A549 (cell line): ENCODE measurements at regions not wholly inside any gene's neighbourhood (a gene's known extent, or its start where the extent isn't known, plus 50 kb on each side); places are given as distances from the start of the nearest gene placed in this dataset.

Experiments
- ATAC-seq, 2 experiments: fragments of 200-7000 bp in 1 of 2; fragments of >200 bp in 1 of 2; cut with Nextera tagmentation in 1 of 2; cut with Tn5 transposase in 1 of 2; 3 replicates each; pipeline versions ENCODE4 v1.8.0 to v1.9.1; 2018 to 2020; ENCODE audit warnings: mild to moderate bottlenecking in 1 of 2, moderate library complexity in 1 of 2
- CTCF ChIA-PET: fragments of 300-600 bp; sonication (Branson Sonifier 250); formaldehyde crosslinking; extraction: SDS; loops from one replicate; lab custom pipeline; 2021; ENCODE audit warnings: antibody characterized with exemption, inconsistent platforms; lab: Yijun Ruan, JAX
- POLR2A ChIA-PET: fragments of 350-600 bp; formaldehyde crosslinking; extraction: SDS; loops from one replicate; lab custom pipeline; 2021; ENCODE audit warnings: antibody characterized with exemption, inconsistent platforms; lab: Yijun Ruan, JAX
- DNase-seq, 2 experiments: peaks; one replicate each; pipeline versions ENCODE4 v3.0.0 to v3.0.0-alpha.2; 2011 to 2016; ENCODE audit warnings: low read depth in 1 of 2, low spot score in 1 of 2
- FAIRE-seq: peaks from 2 replicates; lab custom pipeline; 2011; peaks lifted over from hg19 to GRCh38; lab: Jason Lieb, UNC
- H3K27ac ChIP-seq, 2 experiments: fragments of >200 bp; sonication (Bioruptor Twin); formaldehyde crosslinking; 3 replicates each; pipeline ENCODE4 v1.5.1; 2016 to 2017
- H3K4me1 ChIP-seq: fragments of >200 bp; sonication (Bioruptor Twin); formaldehyde crosslinking; 3 replicates; pipeline ENCODE4 v1.6.1; 2016
- H3K4me2 ChIP-seq: fragments of >200 bp; sonication (Bioruptor Twin); formaldehyde crosslinking; 3 replicates; pipeline ENCODE4 v1.6.1; 2016
- H3K4me3 ChIP-seq: fragments of >200 bp; sonication (Bioruptor Twin); formaldehyde crosslinking; 3 replicates; pipeline ENCODE4 v1.5.1; 2016
- H3K9me3 ChIP-seq: fragments of >200 bp; sonication (Bioruptor Twin); formaldehyde crosslinking; 3 replicates; pipeline ENCODE4 v1.6.1; 2016
- ATOH8 ChIP-seq: fragments of 250-450 bp; sonication (Bioruptor Pico); IDR thresholded peaks from 2 replicates; pipeline ENCODE4 v1.5.0; 2020; ENCODE audit warnings: low read depth, mild to moderate bottlenecking, moderate library complexity
- ESRRA ChIP-seq: fragments of 150-350 bp; IDR thresholded peaks from 2 replicates; pipeline ENCODE4 v1.6.1; 2014; ENCODE audit warnings: mild to moderate bottlenecking, low read length, borderline replicate concordance
- FOXS1 ChIP-seq: fragments of 250-450 bp; sonication (Bioruptor Pico); IDR thresholded peaks from 2 replicates; pipeline ENCODE4 v1.5.0; 2020; ENCODE audit warnings: mild to moderate bottlenecking, moderate library complexity
- GATA3 ChIP-seq: IDR thresholded peaks from 2 replicates; pipeline ENCODE4 v1.6.1; 2012; ENCODE audit warnings: borderline replicate concordance
- HEYL ChIP-seq: fragments of 250-450 bp; sonication (Bioruptor Pico); IDR thresholded peaks from 2 replicates; pipeline ENCODE4 v1.8.0; 2021; ENCODE audit warnings: mild to moderate bottlenecking, moderate library complexity
- HMGXB4 ChIP-seq: fragments of 250-450 bp; sonication (Bioruptor Pico); IDR thresholded peaks from 2 replicates; pipeline ENCODE4 v1.5.0; 2021; ENCODE audit warnings: mild to moderate bottlenecking, moderate library complexity, borderline replicate concordance
- HOXA7 ChIP-seq: fragments of 250-450 bp; sonication (Bioruptor Pico); IDR thresholded peaks from 2 replicates; pipeline ENCODE4 v1.5.0; 2020; ENCODE audit warnings: mild to moderate bottlenecking, moderate library complexity
- HOXB5 ChIP-seq: fragments of 250-450 bp; sonication (Bioruptor Pico); IDR thresholded peaks from 2 replicates; pipeline ENCODE4 v1.5.0; 2020; ENCODE audit warnings: mild to moderate bottlenecking, moderate library complexity
- KDM1A ChIP-seq: fragments of 200-600 bp; sonication (generic); IDR thresholded peaks from 2 replicates; pipeline ENCODE4 v1.6.1; 2016; ENCODE audit warnings: low read depth, mild to moderate bottlenecking
- NR3C1 ChIP-seq: fragments of >200 bp; sonication (Bioruptor Twin); formaldehyde crosslinking; IDR thresholded peaks from 3 replicates; pipeline ENCODE4 v1.6.1; 2017
- POLR2A ChIP-seq: IDR thresholded peaks from 2 replicates; pipeline ENCODE4 v1.6.1; 2012; ENCODE audit warnings: mild to moderate bottlenecking, low read length
- POLR2AphosphoS2 ChIP-seq: conservative IDR thresholded peaks from 2 replicates; pipeline ENCODE4 v1.6.1; 2012; ENCODE audit warnings: low read length, improper control_type of control experiment, inconsistent platforms
- RAD21 ChIP-seq, 2 experiments: fragments of >200 bp in 1 of 2; sonication (Bioruptor Twin) in 1 of 2; formaldehyde crosslinking in 1 of 2; IDR thresholded peaks in 1 of 2; conservative IDR thresholded peaks in 1 of 2; 2 replicates in 1 of 2; 3 replicates in 1 of 2; pipeline ENCODE4 v1.6.1; 2012 to 2018; ENCODE audit warnings: inconsistent platforms in 1 of 2
- RCOR1 ChIP-seq: fragments of 150-350 bp; IDR thresholded peaks from 2 replicates; pipeline ENCODE4 v1.6.1; 2014; ENCODE audit warnings: antibody characterized with exemption, low read length, low read depth
- RFX5 ChIP-seq: fragments of 450-650 bp; IDR thresholded peaks from 2 replicates; pipeline ENCODE4 v1.7.1; 2014; ENCODE audit warnings: antibody characterized with exemption, mild to moderate bottlenecking, moderate library complexity
- SMC3 ChIP-seq: fragments of >200 bp; sonication (Bioruptor Twin); formaldehyde crosslinking; IDR thresholded peaks from 3 replicates; pipeline ENCODE4 v1.6.1; 2018; ENCODE audit warnings: inconsistent platforms
- ZNF302 ChIP-seq: fragments of 250-450 bp; sonication (Bioruptor Pico); IDR thresholded peaks from 2 replicates; pipeline ENCODE4 v1.9.0; 2021; ENCODE audit warnings: inconsistent platforms, mild to moderate bottlenecking, moderate library complexity
- ZSCAN20 ChIP-seq: fragments of 250-450 bp; sonication (Bioruptor Pico); IDR thresholded peaks from 2 replicates; pipeline ENCODE4 v1.8.0; 2022; ENCODE audit warnings: mild to moderate bottlenecking, moderate library complexity
- WGBS: methylation state at CpG from one replicate; pipeline ENCODE4 v1.1.6; 2017; ENCODE audit errors: missing lambda C conversion rate; 5-methylcytosine and 5-hydroxymethylcytosine counted together
- TF ChIP-seq, protein P1 (sequence below): fragments of >200 bp; sonication (Bioruptor Twin); formaldehyde crosslinking; IDR thresholded peaks from 2 replicates; pipeline ENCODE4 v1.6.1; 2016
- TF ChIP-seq, protein P2 (sequence below): fragments of >200 bp; sonication (Bioruptor Twin); formaldehyde crosslinking; IDR thresholded peaks from 3 replicates; pipeline ENCODE4 v1.5.1; 2016
- TF ChIP-seq, protein P3 (sequence below): fragments of 200-600 bp; sonication (generic); IDR thresholded peaks from 2 replicates; pipeline ENCODE4 v1.6.1; 2016; ENCODE audit warnings: antibody characterized with exemption, mild to moderate bottlenecking, moderate library complexity

DNA sequence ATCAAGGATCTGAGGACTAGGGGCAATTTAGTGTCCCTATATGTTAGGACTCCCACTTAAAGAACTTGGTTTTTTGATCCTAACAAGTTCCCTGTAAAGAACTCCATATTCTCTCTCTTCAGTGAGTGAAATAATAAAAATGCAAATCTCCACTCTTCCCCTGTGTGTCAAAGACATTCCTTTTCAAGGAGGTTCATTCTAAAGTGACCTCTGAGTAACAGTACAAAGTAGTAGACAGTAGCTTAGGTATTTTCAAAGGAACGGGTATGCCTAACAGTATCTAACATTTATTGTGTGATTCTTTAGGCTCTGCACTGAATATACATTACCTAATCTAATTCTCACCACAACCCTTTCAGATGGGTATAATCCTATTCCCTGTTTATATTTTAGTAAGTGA lies 58.4 kb upstream of the SCOC start:
- 82% methylated on average over 1 of the region's 1 CpG for WGBS
- FAIRE-seq = no peak
- no peak for ATAC-seq
- CTCF ChIA-PET = no interaction called here
- Histone ChIP-seq H3K27ac (no peak overlapping the region), H3K4me2 (no peak overlapping the region)
- POLR2A ChIA-PET = no interaction called here
- TF ChIP-seq ZSCAN20 (no peak), POLR2AphosphoS2 (no peak), KDM1A (no peak)
- TF ChIP-seq, protein P1, sequence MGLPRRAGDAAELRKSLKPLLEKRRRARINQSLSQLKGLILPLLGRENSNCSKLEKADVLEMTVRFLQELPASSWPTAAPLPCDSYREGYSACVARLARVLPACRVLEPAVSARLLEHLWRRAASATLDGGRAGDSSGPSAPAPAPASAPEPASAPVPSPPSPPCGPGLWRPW = no peak
- TF ChIP-seq, all 56 proteins: peak for 0
- Histone ChIP-seq H3K4me3 (no peak overlapping the region), H3K9me3 (no peaks in the 10 kb centered on the region), H3K4me1 (no peaks in the 10 kb centered on the region)
- DNase-seq = no peak

DNA sequence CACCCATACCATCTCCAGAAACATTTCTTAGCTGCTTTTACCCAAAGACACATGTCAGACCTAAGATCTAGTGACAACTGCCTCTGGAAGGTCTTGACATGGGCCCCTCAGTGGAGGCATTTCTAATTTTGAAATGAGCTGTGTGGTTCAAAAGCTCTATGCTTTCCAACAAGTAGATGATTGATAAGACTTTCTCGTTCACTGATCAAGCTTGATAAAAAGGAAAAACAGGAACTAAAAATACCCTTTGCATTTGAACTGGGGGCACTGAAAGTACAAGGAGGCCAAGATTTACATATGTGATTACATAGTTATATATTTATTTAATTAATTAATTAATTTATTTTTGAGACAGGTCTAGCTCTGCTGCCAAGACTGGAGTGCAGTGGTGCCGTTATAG lies 61.3 kb upstream of the SCOC start:
- ChIA-PET CTCF (interaction anchor here (1.0 kb wide), 1 partner anchor 58 kb away, joined by 3 read pairs; no protein-coding TSS in a partner anchor), POLR2A (no interaction called here)
- no peak for FAIRE-seq
- no peak for DNase-seq
- Histone ChIP-seq H3K4me1 (peaks cover 14% of the 10 kb centered on the region; the same call in 2 of the 3 replicates), H3K4me3 (no peak overlapping the region), H3K27ac (no peak overlapping the region), H3K4me2 (no peak overlapping the region), H3K9me3 (no peaks in the 10 kb centered on the region)
- no peak for TF ChIP-seq POLR2A
- TF ChIP-seq RCOR1 = no peak
- no peak for TF ChIP-seq GATA3
- TF ChIP-seq ATOH8 (CRISPR knock-in tag) = no peak
- no peak for TF ChIP-seq HOXB5 (CRISPR knock-in tag)
- TF ChIP-seq SMC3 = no peak
- no peak for TF ChIP-seq NR3C1
- no peak for TF ChIP-seq HOXA7 (CRISPR knock-in tag)
- no peak for ATAC-seq
- 89% methylated on average over 2 of the region's 2 CpGs for WGBS

DNA sequence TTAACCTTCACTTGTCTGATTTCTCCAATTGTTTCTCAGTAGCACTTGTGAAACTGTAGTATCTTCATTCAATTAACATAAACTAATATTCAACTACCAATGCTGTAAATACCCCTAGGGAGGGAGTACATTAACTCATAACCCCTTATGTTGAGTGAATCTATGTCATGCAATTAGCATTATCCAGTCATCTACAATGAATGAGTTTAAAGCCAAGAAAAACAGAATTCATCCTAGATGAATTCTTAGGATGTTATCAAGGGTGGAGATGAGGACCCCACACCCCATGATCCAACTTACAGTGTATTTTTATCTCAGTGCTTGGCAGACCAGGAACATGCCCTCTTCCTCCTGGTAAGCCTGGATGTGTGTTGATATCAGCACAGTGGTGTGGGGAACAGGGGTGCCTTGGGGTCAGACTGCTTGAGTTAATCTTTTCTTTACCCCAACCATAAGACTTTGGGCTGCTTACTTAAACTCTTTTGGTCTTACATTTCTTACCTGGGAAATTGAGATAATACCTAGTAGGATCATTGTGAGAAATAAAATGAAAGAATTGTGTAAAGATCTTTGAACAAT lies 62.1 kb upstream of the SCOC start:
- FAIRE-seq = no peak
- CTCF ChIA-PET = interaction anchor here (0.8 to 1.1 kb wide), 2 partner anchors 19 to 49 kb away, joined by 4 to 6 read pairs; no protein-coding TSS in a partner anchor
- TF ChIP-seq, protein P2, sequence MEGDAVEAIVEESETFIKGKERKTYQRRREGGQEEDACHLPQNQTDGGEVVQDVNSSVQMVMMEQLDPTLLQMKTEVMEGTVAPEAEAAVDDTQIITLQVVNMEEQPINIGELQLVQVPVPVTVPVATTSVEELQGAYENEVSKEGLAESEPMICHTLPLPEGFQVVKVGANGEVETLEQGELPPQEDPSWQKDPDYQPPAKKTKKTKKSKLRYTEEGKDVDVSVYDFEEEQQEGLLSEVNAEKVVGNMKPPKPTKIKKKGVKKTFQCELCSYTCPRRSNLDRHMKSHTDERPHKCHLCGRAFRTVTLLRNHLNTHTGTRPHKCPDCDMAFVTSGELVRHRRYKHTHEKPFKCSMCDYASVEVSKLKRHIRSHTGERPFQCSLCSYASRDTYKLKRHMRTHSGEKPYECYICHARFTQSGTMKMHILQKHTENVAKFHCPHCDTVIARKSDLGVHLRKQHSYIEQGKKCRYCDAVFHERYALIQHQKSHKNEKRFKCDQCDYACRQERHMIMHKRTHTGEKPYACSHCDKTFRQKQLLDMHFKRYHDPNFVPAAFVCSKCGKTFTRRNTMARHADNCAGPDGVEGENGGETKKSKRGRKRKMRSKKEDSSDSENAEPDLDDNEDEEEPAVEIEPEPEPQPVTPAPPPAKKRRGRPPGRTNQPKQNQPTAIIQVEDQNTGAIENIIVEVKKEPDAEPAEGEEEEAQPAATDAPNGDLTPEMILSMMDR = no peak
- TF ChIP-seq, protein P3, sequence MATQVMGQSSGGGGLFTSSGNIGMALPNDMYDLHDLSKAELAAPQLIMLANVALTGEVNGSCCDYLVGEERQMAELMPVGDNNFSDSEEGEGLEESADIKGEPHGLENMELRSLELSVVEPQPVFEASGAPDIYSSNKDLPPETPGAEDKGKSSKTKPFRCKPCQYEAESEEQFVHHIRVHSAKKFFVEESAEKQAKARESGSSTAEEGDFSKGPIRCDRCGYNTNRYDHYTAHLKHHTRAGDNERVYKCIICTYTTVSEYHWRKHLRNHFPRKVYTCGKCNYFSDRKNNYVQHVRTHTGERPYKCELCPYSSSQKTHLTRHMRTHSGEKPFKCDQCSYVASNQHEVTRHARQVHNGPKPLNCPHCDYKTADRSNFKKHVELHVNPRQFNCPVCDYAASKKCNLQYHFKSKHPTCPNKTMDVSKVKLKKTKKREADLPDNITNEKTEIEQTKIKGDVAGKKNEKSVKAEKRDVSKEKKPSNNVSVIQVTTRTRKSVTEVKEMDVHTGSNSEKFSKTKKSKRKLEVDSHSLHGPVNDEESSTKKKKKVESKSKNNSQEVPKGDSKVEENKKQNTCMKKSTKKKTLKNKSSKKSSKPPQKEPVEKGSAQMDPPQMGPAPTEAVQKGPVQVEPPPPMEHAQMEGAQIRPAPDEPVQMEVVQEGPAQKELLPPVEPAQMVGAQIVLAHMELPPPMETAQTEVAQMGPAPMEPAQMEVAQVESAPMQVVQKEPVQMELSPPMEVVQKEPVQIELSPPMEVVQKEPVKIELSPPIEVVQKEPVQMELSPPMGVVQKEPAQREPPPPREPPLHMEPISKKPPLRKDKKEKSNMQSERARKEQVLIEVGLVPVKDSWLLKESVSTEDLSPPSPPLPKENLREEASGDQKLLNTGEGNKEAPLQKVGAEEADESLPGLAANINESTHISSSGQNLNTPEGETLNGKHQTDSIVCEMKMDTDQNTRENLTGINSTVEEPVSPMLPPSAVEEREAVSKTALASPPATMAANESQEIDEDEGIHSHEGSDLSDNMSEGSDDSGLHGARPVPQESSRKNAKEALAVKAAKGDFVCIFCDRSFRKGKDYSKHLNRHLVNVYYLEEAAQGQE = no peak
- TF ChIP-seq HEYL (CRISPR knock-in tag) = no peak
- TF ChIP-seq RFX5 = no peak
- TF ChIP-seq POLR2A = no peak
- TF ChIP-seq HMGXB4 (CRISPR knock-in tag) = no peak
- TF ChIP-seq FOXS1 (CRISPR knock-in tag) = no peak
- no peak for TF ChIP-seq ESRRA
- no peak for TF ChIP-seq RAD21 (conservative IDR thresholded peaks at IDR 0.05 in 1 of 2, IDR thresholded peaks at IDR 0.05 in 1 of 2)
- TF ChIP-seq ZNF302 = no peak
- no peak for DNase-seq
- H3K4me1 ChIP-seq = peaks cover 14% of the 10 kb centered on the region; the same call in 2 of the 3 replicates
- POLR2A ChIA-PET = no interaction called here
- H3K4me2 ChIP-seq = no peak overlapping the region
- no peak overlapping the region for H3K4me3 ChIP-seq
- H3K9me3 ChIP-seq = no peaks in the 10 kb centered on the region
- no peak overlapping the region for H3K27ac ChIP-seq
- no peak for ATAC-seq
